Spleen (tissue), 11 donors: ENCODE measurements at regions not wholly inside any gene's neighbourhood (a gene's known extent, or its start where the extent isn't known, plus 50 kb on each side); places are given as distances from the start of the nearest gene placed in this dataset.

Experiments used
- DNase-seq: peaks from one replicate; pipeline ENCODE4 v3.0.0-alpha.2; 2020
- H3K27ac ChIP-seq, 8 donors: fragments of 200-600 bp; sonication (generic) in 7 of 8; 1 replicate in 4 of 8; 2 replicates in 4 of 8; pipeline versions ENCODE4 v1.5.0 to v1.8.0; 2016 to 2021; ENCODE audit warnings: inconsistent platforms in 4 of 8, mild to moderate bottlenecking in 4 of 8, moderate library complexity in 1 of 8
- H3K27me3 ChIP-seq, 7 donors: fragments of 200-600 bp; sonication (generic) in 6 of 7; replicated peaks in 1 of 7; 1 replicate in 4 of 7; 2 replicates in 3 of 7; pipeline versions ENCODE4 v1.5.0 to v1.8.0; 2016 to 2021; ENCODE audit warnings: inconsistent platforms in 3 of 7, mild to moderate bottlenecking in 1 of 7
- H3K36me3 ChIP-seq, 6 donors: fragments of 200-600 bp; sonication (generic) in 5 of 6; 1 replicate in 4 of 6; 2 replicates in 2 of 6; pipeline versions ENCODE4 v1.5.0 to v1.8.0; 2016 to 2021; ENCODE audit warnings: inconsistent platforms in 2 of 6
- H3K4me1 ChIP-seq, 6 donors: fragments of 200-600 bp; sonication (generic) in 5 of 6; 1 replicate in 3 of 6; 2 replicates in 3 of 6; pipeline versions ENCODE4 v1.5.0 to v1.8.0; 2016 to 2021; ENCODE audit warnings: inconsistent platforms in 3 of 6
- H3K4me3 ChIP-seq, 8 donors: fragments of 200-600 bp; sonication (generic) in 7 of 8; 1 replicate in 4 of 8; 2 replicates in 4 of 8; pipeline versions ENCODE4 v1.5.0 to v1.8.0; 2016 to 2021; ENCODE audit warnings: inconsistent platforms in 4 of 8, mild to moderate bottlenecking in 4 of 8, moderate library complexity in 2 of 8
- H3K9me3 ChIP-seq, 8 donors: fragments of 200-600 bp; sonication (generic) in 7 of 8; 1 replicate in 4 of 8; 2 replicates in 4 of 8; pipeline versions ENCODE4 v1.5.0 to v1.8.0; 2016 to 2021; ENCODE audit warnings: inconsistent platforms in 4 of 8
- CTCF ChIP-seq, 11 experiments: fragments of 200-600 bp in 7 of 11; fragments of 450-650 bp in 4 of 11; sonication (generic) in 4 of 11; IDR thresholded peaks in 8 of 11; conservative IDR thresholded peaks in 3 of 11; 1 replicate in 7 of 11; 2 replicates in 4 of 11; pipeline versions ENCODE4 v1.4.0 to v1.8.0; 2016 to 2021; ENCODE audit warnings: antibody characterized with exemption in 11 of 11, inconsistent platforms in 4 of 11, mild to moderate bottlenecking in 1 of 11
- POLR2A ChIP-seq, 3 donors: fragments of 450-650 bp; IDR thresholded peaks; one replicate each; pipeline ENCODE4 v1.5.1; 2017; ENCODE audit warnings: antibody characterized with exemption in 3 of 3, mild to moderate bottlenecking in 1 of 3
- POLR2AphosphoS5 ChIP-seq, 3 donors: sonication (generic); formaldehyde crosslinking; IDR thresholded peaks; one replicate each; pipeline ENCODE4 v1.5.1; 2017; ENCODE audit warnings: antibody characterized with exemption in 3 of 3
- WGBS, 5 donors: extraction: QIAGEN DNeasy Blood & Tissue Kit in 3 of 5; methylation state at CpG; one replicate each; pipeline versions ENCODE4 v1.1.5 to v1.1.7; 2013 to 2018; 5-methylcytosine and 5-hydroxymethylcytosine counted together
- intact Hi-C: fragments of 100-400 bp; cut with DNase I; formaldehyde crosslinking; loops from one replicate; pipeline ENCODE4 v1.15.0; 2023; ENCODE audit warnings: low total_unique reads
- donor health status: healthy with polysubstance abuse.
- donor health status: DM: no; HTN: no; CAD: no; lungs with moderate emphysema.
- donor health status: DM: no; HTN: no; CAD: no.
- donor health status: Bipolar disorder and iron deficiency.
- donor health status: healthy.
- donor health status: DM: no; HTN: no; CAD: no.
- donor health status: DM: yes; HTN: yes; CAD: no.

- no peak for DNase-seq
- H3K36me3 ChIP-seq = no peaks in the 10 kb centered on the region
- peaks cover 4 to 76% (median 27%) of the 10 kb centered on the region in 7 donors for H3K27me3 ChIP-seq
- 89 to 98% (median 95%) methylated on average over 4 of the region's 4 CpGs for WGBS, 5 donors
- H3K4me1 ChIP-seq = peaks cover 0 to 11% (median 8%) of the 10 kb centered on the region in 6 donors
- TF ChIP-seq CTCF (IDR thresholded peaks at IDR 0.05 in 8 of 11, conservative IDR thresholded peaks at IDR 0.05 in 3 of 11) = no peak
- no peak for TF ChIP-seq POLR2AphosphoS5 (IDR thresholded peaks at IDR 0.05)
- no peak for TF ChIP-seq POLR2A (IDR thresholded peaks at IDR 0.05)
- no peak overlapping the region for H3K4me3 ChIP-seq
- H3K9me3 ChIP-seq = no peaks in the 10 kb centered on the region
- intact Hi-C loops = no loop called here
- no peak overlapping the region for H3K27ac ChIP-seq
Observed at GRCh38 chr17:49914664-49915063, 54.3 kb upstream of the DLX4 start.

DNA sequence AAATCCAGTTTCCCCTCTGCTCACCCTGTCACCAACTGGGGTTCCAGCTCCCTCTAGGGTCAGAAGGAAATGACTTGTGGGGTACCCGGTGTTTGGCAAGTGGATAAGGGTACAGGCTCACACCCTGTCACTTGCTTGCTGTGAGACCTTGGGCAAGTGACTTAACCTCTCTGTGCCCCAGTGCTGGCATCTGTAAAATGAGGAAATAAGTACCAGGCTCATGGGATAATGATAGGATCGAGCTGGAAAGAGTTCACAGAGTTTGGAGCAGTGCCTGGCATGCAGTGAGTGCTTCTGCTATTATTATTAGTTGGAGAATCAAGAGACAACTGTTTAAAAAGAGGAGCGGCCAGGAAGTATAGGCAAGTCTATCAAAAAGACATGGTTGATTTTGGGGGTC is 53.7 kb upstream of the DLX4 start:
- Histone ChIP-seq H3K27me3 (peaks cover 3 to 76% (median 21%) of the 10 kb centered on the region in 7 donors), H3K27ac (no peak overlapping the region), H3K4me3 (no peak overlapping the region), H3K4me1 (peaks cover 0 to 6% (median 5%) of the 10 kb centered on the region in 6 donors), H3K36me3 (no peaks in the 10 kb centered on the region), H3K9me3 (no peaks in the 10 kb centered on the region)
- DNase-seq = no peak
- no peak for TF ChIP-seq CTCF (IDR thresholded peaks at IDR 0.05 in 8 of 11, conservative IDR thresholded peaks at IDR 0.05 in 3 of 11)
- TF ChIP-seq POLR2A (IDR thresholded peaks at IDR 0.05) = no peak
- TF ChIP-seq POLR2AphosphoS5 (IDR thresholded peaks at IDR 0.05) = no peak
- 33 to 46% (median 37%) methylated on average over 3 of the region's 3 CpGs for WGBS, 5 donors
- intact Hi-C loops = no loop called here

DNA sequence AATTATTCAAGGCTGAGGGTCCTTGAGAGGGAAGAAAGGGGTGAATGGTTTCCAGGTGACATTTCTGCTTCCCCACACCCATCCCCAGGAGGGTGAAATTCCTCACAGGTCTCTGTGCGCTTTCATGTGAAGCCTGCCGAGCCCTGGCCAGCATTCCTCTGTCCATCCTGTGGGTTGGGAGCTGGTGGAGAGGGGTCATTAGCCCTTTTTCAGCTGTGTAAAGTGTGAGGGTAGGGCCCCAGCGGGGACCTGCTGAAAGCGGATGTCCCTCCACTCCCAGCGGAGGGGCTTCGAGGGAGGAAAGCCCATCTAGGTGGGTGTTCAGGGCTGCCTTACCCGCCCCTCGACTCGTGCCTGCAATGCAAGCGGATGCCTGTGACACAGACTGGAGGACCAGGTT is 53.3 kb upstream of the DLX4 start:
- no peak overlapping the region for H3K4me3 ChIP-seq
- WGBS, 5 donors = 36 to 40% (median 37%) methylated on average over 6 to 10 of the region's 10 CpGs
- H3K9me3 ChIP-seq = no peaks in the 10 kb centered on the region
- intact Hi-C loops = no loop called here
- no peak for TF ChIP-seq POLR2A (IDR thresholded peaks at IDR 0.05)
- no peaks in the 10 kb centered on the region for H3K36me3 ChIP-seq
- no peak for DNase-seq
- H3K4me1 ChIP-seq = peaks cover 0 to 2% (median under 1%) of the 10 kb centered on the region in 6 donors
- peaks cover 0 to 76% (median 17%) of the 10 kb centered on the region in 7 donors for H3K27me3 ChIP-seq
- no peak overlapping the region for H3K27ac ChIP-seq

DNA sequence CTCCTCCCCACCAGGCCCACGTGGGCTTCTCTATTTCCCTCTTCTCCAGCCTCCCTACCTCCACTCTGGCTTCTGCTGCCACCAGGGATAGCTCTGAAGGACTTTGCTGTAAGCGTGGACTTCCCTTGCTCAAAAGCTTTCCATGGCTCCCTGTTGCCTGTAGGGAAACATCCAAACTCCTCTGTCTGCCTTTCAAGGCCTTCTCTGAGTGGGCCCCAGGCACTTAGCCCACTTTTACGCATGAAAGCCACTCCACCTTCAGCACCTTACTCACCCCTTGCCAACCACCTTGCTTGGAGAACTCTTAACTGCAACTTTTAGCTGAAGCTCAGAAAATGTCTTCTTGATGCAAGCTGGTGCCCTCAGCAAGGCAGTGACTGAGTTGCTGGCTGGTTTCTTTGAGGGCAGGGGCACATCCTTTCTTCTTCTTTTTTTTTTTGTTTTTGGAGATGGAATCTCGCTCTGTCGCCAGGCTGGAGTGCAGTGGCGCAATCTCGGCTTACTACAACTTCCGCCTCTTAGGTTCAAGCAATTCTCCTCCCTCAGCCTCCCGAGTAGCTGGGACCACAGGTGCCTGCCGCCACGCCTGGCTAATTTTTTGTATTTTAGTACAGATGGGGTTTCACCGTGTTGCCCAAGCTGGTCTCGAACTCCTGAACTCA is 52.0 kb upstream of the DLX4 start:
- no peaks in the 10 kb centered on the region for H3K9me3 ChIP-seq

More for the DNA sequence above, 52.0 kb upstream of the DLX4 start:
- TF ChIP-seq POLR2AphosphoS5 (IDR thresholded peaks at IDR 0.05) (no peak), POLR2A (IDR thresholded peaks at IDR 0.05) (no peak), CTCF (IDR thresholded peaks at IDR 0.05 in 8 of 11, conservative IDR thresholded peaks at IDR 0.05 in 3 of 11) (no peak)
- Histone ChIP-seq H3K4me1 (no peaks in the 10 kb centered on the region), H3K4me3 (no peak overlapping the region), H3K36me3 (no peaks in the 10 kb centered on the region), H3K27ac (no peak overlapping the region), H3K27me3 (peaks cover 0 to 68% (median 5%) of the 10 kb centered on the region in 7 donors)
- no peak for DNase-seq
- WGBS, 5 donors = 68 to 85% (median 73%) methylated on average over 13 of the region's 13 CpGs
- intact Hi-C loops = no loop called here
